Loucy (cell line): ENCODE measurements at regions not wholly inside any gene's neighbourhood (a gene's known extent, or its start where the extent isn't known, plus 50 kb on each side); places are given as distances from the start of the nearest gene placed in this dataset.
"Not testable (repeated sequence)": the region's sequence is repeated elsewhere in the genome, so short reads cannot be mapped to it uniquely, and the experiment has no call there.

Experiments
- H2AFZ ChIP-seq: fragments of 200-600 bp; sonication (generic); 2 replicates; pipeline ENCODE4 v1.6.0; 2016; ENCODE audit warnings: antibody characterized with exemption, mild to moderate bottlenecking, low read length, moderate library complexity
- H3F3A ChIP-seq: fragments of 200-600 bp; 2 replicates; pipeline ENCODE4 v1.6.0; 2016; ENCODE audit warnings: antibody characterized with exemption, low read depth, mild to moderate bottlenecking
- H3K27me3 ChIP-seq: fragments of 200-600 bp; sonication (generic); 2 replicates; pipeline ENCODE4 v1.6.1; 2014; ENCODE audit warnings: low read length, mild to moderate bottlenecking; ENCODE audit not compliant: insufficient read depth, poor library complexity, severe bottlenecking
- H3K36me3 ChIP-seq: fragments of 200-600 bp; sonication (generic); 2 replicates; pipeline ENCODE4 v1.6.1; 2016; ENCODE audit warnings: low read length; ENCODE audit not compliant: insufficient read depth
- H3K4me1 ChIP-seq: fragments of 200-600 bp; sonication (generic); 2 replicates; pipeline ENCODE4 v1.5.1; 2014; ENCODE audit warnings: low read length, mild to moderate bottlenecking; ENCODE audit not compliant: insufficient read depth, poor library complexity, severe bottlenecking
- H3K4me2 ChIP-seq: fragments of 200-600 bp; sonication (generic); 2 replicates; pipeline ENCODE4 v1.6.0; 2014; ENCODE audit warnings: antibody characterized with exemption, low read length, low read depth, mild to moderate bottlenecking; ENCODE audit not compliant: poor library complexity, severe bottlenecking
- H3K4me3 ChIP-seq: fragments of 200-600 bp; sonication (generic); 2 replicates; pipeline ENCODE4 v1.5.1; 2014; ENCODE audit warnings: low read length, mild to moderate bottlenecking, mixed read lengths; ENCODE audit not compliant: poor library complexity, severe bottlenecking
- H3K79me2 ChIP-seq: fragments of 200-600 bp; sonication (generic); 2 replicates; pipeline ENCODE4 v1.6.1; 2014; ENCODE audit warnings: low read length; ENCODE audit not compliant: insufficient read depth
- H3K9ac ChIP-seq: fragments of 200-600 bp; sonication (generic); 2 replicates; pipeline ENCODE4 v1.6.0; 2014; ENCODE audit warnings: mild to moderate bottlenecking, low read depth, low read length, moderate library complexity; ENCODE audit not compliant: poor library complexity, severe bottlenecking
- H3K9me2 ChIP-seq: fragments of 200-600 bp; sonication (generic); replicated peaks from 2 replicates; pipeline ENCODE4 v1.6.1; 2016; ENCODE audit warnings: low read depth, low read length, mixed read lengths
- H3K9me3 ChIP-seq: fragments of 200-600 bp; sonication (generic); 2 replicates; pipeline ENCODE4 v1.6.1; 2014; ENCODE audit warnings: mild to moderate bottlenecking, antibody characterized with exemption, low read length, low read depth; ENCODE audit not compliant: insufficient read depth
- H4K20me1 ChIP-seq: fragments of 200-600 bp; sonication (generic); 2 replicates; pipeline ENCODE4 v1.6.0; 2014; ENCODE audit warnings: antibody characterized with exemption, low read length, mild to moderate bottlenecking; ENCODE audit not compliant: insufficient read depth, poor library complexity, severe bottlenecking
- EZH2phosphoT487 ChIP-seq: fragments of 200-600 bp; IDR thresholded peaks from 2 replicates; pipeline ENCODE4 v1.6.1; 2018; ENCODE audit warnings: antibody characterized with exemption, mild to moderate bottlenecking, moderate library complexity, borderline replicate concordance
- TF ChIP-seq, protein P1 (sequence below): fragments of 200-600 bp; sonication (generic); conservative IDR thresholded peaks from 2 replicates; pipeline ENCODE4 v1.5.1; 2014; ENCODE audit warnings: mild to moderate bottlenecking, antibody characterized with exemption, low read length

DNA sequence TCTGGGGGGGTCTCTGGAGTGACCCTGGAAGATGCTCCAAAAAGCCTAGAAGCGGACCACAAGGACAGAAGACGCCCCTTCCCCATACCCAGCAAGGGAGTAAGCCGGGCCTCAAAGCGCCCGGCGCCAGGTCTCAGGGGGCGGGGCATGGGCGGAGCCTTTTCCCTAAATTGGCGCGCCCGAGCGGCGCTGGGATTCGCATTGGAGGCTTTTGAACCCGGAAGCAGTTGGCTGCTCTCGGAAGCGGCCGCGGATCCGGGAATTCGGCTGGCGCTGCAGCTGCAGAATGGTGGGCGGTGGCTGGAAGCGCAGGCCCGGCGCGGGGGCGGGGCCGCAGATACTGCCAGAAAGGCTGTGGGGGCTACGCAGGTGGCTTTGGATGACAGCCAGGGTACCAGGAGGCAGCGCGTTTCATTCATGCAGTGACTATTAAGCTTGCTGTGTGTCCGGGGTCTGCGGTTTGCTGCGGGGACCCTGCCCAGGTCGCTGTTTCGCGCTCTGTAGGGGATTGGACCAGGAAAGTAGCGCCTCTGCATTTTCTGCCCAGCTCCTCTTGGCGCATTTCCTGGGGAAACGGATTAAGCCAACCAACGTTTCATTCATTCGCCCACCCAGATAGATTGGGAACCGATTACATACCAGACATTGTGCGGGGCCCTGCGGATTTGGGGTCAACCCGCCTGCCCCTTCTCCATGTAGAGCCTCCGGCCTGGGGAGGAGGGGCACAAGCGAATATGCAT lies 83.0 kb upstream of the FREM1 start:
- Histone ChIP-seq H2AFZ (peak overlapping the region; percentile 98), H3K36me3 (no peaks in the 10 kb centered on the region), H3K27me3 (no peaks in the 10 kb centered on the region), H3K4me1 (peaks cover 25% of the 10 kb centered on the region), H4K20me1 (no peaks in the 10 kb centered on the region), H3K79me2 (0 out of 2 replicates have a peak, but pooled peaks cover 9% of the 10 kb centered on the region), H3K9ac (peak overlapping the region; percentile 79), H3K9me2 (no peaks in the 10 kb centered on the region), H3K4me2 (peak overlapping the region; percentile 100), H3K9me3 (no peaks in the 10 kb centered on the region), H3K4me3 (peak overlapping the region; percentile 89), H3F3A (no peaks in the 10 kb centered on the region)
- no peak for TF ChIP-seq EZH2phosphoT487
- TF ChIP-seq, protein P1, sequence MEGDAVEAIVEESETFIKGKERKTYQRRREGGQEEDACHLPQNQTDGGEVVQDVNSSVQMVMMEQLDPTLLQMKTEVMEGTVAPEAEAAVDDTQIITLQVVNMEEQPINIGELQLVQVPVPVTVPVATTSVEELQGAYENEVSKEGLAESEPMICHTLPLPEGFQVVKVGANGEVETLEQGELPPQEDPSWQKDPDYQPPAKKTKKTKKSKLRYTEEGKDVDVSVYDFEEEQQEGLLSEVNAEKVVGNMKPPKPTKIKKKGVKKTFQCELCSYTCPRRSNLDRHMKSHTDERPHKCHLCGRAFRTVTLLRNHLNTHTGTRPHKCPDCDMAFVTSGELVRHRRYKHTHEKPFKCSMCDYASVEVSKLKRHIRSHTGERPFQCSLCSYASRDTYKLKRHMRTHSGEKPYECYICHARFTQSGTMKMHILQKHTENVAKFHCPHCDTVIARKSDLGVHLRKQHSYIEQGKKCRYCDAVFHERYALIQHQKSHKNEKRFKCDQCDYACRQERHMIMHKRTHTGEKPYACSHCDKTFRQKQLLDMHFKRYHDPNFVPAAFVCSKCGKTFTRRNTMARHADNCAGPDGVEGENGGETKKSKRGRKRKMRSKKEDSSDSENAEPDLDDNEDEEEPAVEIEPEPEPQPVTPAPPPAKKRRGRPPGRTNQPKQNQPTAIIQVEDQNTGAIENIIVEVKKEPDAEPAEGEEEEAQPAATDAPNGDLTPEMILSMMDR, result no peak

GRCh38 chr9:14992516-14992915 lies 82.3 kb upstream of the FREM1 start:
- no peak for TF ChIP-seq EZH2phosphoT487
- TF ChIP-seq, protein P1, result no peak
- H3K9ac ChIP-seq, result peak overlapping the region; percentile 79
- H3K4me3 ChIP-seq, result peak overlapping the region; percentile 89

GRCh38 chr9:14992081-14992480 lies 81.9 kb upstream of the FREM1 start:
- Histone ChIP-seq H3F3A (no peaks in the 10 kb centered on the region), H3K27me3 (no peaks in the 10 kb centered on the region), H3K4me2 (peak overlapping the region; percentile 100), H3K9me3 (no peaks in the 10 kb centered on the region), H3K36me3 (peaks cover 3% of the 10 kb centered on the region; the same call in 1 of the 2 replicates), H3K79me2 (0 out of 2 replicates have a peak, but pooled peaks cover 9% of the 10 kb centered on the region), H3K9me2 (no peaks in the 10 kb centered on the region), H3K4me3 (peak overlapping the region; percentile 89), H4K20me1 (no peaks in the 10 kb centered on the region), H3K9ac (peak overlapping the region; percentile 79), H2AFZ (peak overlapping the region; percentile 98), H3K4me1 (peaks cover 25% of the 10 kb centered on the region)
- TF ChIP-seq, protein P1, result no peak
- no peak for TF ChIP-seq EZH2phosphoT487

More at GRCh38 chr9:14992516-14992915, 82.3 kb upstream of the FREM1 start:
- peak overlapping the region; percentile 98 for H2AFZ ChIP-seq
- H3K4me2 ChIP-seq, result peak overlapping the region; percentile 100
- peaks cover 25% of the 10 kb centered on the region for H3K4me1 ChIP-seq
- H4K20me1 ChIP-seq, result no peaks in the 10 kb centered on the region
- no peaks in the 10 kb centered on the region for H3K27me3 ChIP-seq
- H3K36me3 ChIP-seq, result peaks cover 3% of the 10 kb centered on the region; the same call in 1 of the 2 replicates
- H3K9me2 ChIP-seq, result no peaks in the 10 kb centered on the region
- H3K9me3 ChIP-seq, result no peaks in the 10 kb centered on the region
- H3F3A ChIP-seq, result no peaks in the 10 kb centered on the region
- H3K79me2 ChIP-seq, result 0 out of 2 replicates have a peak, but pooled peaks cover 9% of the 10 kb centered on the region

GRCh38 chr9:14990647-14991046 lies 80.4 kb upstream of the FREM1 start:
- H3F3A ChIP-seq, H4K20me1 ChIP-seq, H3K79me2 ChIP-seq, H3K9me2 ChIP-seq, H3K36me3 ChIP-seq, H3K27me3 ChIP-seq, H3K9ac ChIP-seq, H3K9me3 ChIP-seq, H2AFZ ChIP-seq: not testable (repeated sequence)
- Histone ChIP-seq H3K4me1 (peaks cover 25% of the 10 kb centered on the region), H3K4me2 (peak overlapping the region; percentile 100), H3K4me3 (peak overlapping the region; percentile 89)
